HG02610 (cell line): ENCODE measurements at regions not wholly inside any gene's neighbourhood (a gene's known extent, or its start where the extent isn't known, plus 50 kb on each side); places are given as distances from the start of the nearest gene placed in this dataset.
"Not testable (repeated sequence)": the region's sequence is repeated elsewhere in the genome, so short reads cannot be mapped to it uniquely, and the experiment has no call there.

Experiments
- ATAC-seq: cut with Tn5 transposase; IDR thresholded peaks from one replicate; pipeline ENCODE4 v1.9.1; 2021; ENCODE audit warnings: mild to moderate bottlenecking, moderate library complexity; ENCODE audit not compliant: unreplicated experiment

DNA sequence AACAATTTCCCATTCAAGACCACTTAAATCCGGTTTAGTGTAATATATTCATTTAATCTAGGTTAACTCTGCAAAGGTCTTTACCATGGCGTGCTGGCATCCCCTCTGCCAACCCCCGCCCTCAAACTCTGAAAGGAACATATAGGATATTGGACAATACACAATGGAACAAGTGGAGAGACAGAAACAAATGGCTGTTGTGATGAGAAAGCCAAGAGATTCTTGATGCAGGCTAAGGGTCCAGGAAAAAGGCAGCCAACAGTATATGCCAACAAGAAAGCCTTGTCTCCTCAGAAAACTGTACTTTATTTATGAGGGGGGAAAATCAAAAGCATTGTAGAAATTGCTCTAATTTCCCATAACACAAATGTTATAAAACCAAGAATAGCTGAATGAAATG lies 407.3 kb upstream of the SGCG start:
- ATAC-seq: no peak

DNA sequence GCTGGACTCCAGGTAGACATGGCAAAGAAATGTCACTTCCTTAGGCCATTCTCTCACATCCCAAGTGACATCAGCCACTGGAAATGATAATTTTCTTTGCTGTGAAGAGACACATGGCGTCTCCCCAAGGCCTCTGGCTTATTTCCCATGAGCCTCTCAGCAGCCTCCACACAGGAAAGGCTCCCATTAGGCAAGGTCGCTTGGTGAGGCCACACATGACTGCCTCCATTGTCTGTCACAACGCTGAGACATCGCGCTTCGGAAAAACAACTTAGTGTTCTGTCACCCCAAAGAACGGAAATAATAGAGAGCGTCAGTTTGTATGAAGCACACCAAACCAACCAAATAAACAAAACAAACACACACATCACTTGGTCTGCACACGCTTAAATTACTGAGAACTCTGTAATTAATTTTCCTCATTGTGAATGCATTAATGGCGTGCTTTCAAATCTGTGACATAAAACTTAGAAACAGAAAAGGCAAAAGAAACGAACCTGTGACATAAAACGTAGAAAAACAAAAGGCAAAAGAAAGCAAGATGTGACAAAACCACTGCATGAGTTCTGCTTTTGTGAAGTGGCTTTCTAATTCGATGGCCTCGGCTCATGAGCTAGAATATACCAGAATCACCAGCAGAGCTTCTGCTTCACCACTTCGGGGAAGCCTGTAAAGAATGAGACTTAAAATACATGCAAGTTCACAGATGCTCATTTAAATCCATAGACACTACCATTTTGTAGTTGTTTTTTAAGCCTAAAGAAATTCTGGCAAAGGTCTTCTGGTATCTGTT lies 404.2 kb upstream of the SGCG start:
- no peak for ATAC-seq

DNA sequence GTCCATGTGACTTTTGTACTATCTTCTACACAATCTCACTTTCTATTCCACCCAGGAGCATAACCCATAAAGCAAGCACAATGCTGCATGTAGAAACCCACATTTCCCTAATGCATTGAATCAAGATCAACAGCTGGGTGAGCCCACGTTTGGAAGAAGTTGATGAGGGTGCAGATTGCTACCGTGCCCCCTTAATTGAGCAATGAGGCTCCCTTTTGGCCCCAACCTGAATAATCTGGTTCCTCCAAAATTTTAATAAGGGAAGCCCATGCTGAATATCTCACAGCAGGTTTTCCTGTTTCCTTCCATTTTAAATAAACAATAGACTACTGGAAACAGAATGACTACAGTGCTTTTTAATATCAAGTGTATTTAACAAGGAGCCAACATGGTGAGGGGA lies 403.6 kb upstream of the SGCG start:
- ATAC-seq: no peak

DNA sequence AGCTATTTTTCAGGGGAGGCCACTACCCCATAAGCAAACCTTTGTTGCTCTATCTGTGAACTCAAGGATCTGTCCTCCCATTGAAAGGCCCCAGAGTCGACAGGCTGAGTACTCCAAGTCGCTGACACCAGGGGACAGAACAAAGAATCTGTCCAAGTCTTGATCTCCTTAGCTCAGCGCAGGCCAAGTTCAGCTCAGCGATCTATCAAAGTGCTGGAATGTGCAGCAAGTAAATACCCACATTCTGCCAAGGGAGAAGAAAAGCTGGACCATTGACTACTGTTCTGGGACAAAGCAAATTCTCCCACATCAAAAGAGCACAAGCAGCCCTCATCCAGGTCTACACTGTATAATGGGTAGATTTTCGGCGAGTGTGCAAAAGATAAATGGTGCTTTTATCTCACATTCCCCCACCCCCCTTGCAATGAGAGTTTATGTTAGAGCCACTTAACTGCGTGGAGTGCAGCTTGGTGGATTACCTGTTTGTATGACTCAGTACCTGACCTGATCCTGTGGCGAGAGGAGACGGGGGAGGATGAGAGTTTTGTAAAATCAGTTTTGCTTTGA lies 391.7 kb upstream of the SGCG start:
- ATAC-seq: no peak

DNA sequence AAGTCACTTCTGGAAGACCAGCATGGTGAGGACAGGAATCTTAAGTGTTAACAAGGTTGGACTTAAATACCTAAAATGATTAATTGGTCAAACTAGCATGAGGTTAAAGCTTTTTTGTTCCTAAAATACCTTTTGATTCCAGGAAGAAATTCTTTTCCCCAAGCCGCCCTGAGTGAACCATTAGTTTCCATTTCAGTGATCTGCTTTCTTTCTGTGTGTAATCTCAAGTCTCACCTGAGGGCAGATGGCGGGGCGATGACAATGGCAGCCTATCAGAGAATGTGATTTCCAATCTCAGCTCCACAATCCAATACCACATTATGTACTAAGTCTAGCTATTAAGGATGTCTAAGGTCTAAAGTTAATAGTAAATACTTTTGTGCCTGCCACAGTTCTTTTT lies 390.9 kb upstream of the SGCG start:
- no peak for ATAC-seq

DNA sequence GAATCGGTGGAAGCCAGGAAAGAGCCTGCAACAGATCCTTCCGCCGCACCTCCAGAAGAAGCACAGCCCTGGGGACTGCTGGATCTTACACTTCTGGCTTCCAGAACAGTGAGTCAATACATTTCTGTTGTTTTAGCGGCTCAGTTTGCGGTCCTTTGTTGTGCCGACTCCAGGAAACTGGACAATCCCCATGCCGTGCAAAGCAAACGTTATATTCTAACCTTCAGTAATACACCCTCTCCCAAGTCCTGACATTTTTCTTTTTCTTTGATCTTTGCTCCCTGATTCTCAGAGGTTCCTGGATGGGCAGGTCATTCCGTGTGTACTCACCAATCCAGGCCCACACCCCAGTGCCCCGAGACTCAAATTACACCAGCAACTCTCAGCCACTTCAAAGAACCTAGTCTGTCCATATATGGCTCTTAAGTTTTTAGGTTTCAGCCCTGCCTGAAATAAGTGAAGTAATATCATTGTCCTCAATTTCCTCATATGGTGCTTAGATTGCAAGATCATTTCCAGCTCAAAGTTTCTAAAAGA lies 387.1 kb upstream of the SGCG start:
- no peak for ATAC-seq

DNA sequence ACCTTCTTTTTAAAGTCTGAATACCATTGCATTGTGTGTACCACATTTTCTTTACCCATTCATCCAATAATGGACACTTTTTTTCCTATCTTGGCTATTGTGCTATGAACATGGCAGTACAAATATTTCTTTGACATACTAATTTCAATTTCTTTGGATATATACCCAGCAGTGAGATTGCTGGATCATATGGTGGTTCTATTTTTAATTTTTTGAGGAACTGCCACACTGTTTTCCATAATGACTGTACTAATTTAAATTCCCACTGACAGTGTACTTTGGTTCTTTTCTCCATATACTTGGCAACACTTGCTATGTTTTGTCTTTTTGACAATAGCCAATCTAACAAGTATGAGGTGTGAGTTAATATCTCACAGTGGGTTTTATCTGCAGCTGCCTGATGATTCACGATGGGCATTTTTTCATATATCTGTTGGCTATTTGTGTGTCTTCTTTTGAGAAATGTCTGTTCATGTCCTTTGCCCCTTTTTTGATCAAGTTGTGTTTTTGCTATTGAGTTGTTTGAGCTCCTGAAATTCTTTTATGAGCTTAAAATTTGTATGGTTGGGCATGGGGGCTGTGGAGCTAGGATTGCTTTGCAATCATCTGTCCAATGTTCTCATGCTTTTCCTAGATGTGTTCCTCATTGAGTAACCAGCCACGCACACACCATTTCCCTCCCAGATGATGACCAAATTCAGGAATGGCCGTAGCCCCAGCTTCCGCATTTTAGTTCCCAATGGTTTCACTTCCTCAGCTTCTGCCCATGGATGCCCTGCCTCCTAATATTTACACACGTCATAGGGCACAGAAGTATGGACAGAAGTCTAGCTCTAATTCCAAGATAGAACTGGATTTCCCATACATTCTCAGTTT lies 380.0 kb upstream of the SGCG start:
- no peak for ATAC-seq

DNA sequence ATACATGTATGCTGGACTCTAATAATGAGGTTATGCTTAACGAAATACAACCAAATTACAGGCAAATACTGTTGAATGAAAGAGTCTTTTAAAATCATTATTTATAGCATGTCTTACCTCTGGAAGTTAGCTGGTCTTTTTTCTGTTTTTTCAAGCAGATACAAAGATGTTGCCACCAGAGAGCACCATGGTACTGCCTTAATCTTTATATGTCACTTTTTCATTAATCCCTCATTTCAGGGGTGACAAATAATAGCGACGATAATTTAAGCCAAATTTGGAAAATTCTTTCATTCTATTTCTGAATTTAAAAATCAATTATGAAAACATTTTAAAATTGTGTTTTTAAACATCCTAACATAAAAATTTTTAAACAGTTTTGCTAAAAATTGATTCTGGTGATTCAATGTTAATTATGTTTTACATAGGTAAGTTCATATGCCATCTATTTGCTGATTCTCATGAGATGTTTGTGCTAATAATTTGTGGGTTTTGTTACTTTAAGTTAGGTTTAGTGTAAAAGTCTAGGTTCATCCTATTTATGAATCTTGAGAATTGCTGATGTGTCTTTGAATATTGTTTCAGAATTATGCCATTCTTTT lies 379.3 kb upstream of the SGCG start:
- ATAC-seq: no peak

DNA sequence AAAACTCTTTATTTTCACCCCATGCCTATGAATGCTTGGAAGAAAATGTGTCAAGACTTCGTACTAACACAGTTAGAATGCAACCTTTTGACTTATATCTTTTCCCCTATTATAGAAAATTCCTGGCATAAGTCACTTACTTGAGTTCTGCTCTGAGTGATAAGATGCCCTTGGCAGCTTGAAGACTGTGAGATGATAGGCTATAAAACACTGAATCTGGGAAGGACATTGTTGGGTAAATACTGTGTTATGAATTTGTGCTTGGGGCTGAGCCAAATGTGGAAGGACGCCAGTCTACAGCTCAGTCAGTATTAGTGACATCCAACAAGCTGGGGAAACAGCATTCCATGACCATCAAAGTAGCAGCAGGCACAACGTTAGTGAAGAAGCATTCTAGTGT lies 368.0 kb upstream of the SGCG start:
- ATAC-seq: no peak

DNA sequence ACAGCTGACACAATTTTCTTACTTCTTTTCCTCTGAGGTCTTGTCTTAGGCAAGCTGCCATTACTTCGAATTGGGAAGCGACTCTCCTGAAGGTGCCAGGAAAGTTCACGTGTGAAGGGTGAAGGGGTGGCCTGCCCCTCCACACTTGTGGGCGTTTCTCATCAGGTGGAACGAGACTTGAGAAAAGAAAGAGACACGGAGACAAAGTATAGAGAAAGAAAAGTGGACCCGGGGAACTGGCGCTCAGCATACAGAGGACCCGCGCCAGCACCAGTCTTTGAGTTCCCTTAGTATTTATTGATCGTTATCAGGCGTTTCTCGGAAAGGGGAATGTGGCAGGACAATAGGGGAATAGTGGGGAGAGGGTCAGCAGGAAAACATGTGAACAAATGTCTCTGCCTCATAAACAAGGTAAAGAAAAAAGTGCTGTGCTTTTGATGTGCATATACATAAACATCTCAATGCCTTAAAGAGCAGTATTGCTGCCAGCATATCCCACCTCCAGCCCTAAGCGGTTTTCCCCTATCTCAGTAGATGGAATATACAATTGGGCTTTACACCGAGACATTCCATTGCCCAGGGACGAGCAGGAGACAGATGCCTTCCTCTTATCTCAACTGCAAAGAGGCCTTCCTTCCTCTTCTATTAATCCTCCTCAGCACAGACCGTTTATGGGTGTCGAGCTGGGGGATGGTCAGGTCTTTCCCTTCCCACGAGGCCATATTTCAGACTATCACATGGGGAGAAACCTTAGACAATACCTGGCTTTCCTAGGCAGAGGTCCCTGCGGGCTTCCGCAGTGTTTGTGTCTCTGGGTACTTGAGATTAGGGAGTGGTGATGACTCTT lies 367.0 kb upstream of the SGCG start:
- ATAC-seq: not testable (repeated sequence)

DNA sequence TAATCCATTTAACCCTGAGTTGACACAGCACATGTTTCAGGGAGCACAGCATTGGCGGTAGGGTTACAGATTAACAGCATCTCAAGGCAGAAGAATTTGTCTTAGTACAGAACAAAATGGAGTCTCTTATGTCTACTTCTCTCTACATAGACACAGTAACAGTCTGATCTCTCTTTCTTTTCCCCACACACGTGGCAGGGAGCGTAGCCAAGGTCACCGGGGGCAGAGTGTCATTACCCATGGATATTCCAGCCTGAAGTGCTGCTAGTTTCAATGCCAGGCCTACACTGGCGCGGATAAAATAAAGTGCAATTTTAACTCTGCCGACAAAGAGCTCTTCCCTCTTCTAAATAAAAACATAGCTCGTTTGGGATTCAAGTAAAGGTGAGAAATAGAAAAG lies 366.3 kb upstream of the SGCG start:
- ATAC-seq: not testable (repeated sequence)

DNA sequence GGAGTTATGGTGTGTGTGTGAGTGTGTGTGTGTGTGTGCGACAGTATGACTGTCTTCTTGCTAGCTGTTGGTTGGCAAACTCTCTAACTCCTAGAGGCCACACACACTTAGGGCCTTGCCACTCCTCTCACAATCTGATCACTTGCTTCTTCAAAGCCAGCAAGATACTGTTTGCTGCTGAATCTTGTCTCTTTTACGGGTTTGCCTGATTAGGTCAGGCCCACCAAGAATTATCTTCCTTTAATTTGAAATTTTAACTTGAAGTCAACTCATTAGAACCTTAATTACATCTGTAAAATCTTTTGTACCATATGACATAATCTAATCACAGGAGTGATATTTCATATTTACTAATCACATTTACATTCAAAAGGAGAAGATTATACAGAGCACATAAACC lies 359.2 kb upstream of the SGCG start:
- ATAC-seq: no peak

DNA sequence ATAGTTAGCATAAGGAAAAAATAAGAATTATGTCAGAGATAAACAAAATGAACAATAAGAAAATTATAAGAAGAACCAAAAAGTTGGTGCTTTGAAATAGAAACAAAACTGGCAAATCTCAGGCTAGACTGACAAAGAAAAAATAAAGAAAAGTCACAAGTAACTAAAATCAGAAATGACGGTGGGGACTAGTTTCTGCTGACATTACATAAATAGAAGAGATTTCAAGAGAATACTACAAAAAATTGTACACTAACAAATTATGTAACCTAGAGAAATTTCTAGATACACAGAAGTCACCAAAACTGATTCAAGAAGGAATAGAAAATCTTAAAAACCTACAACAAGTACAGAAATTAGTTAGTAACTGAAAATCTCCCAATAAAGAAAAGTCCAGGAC lies 355.6 kb upstream of the SGCG start:
- no peak for ATAC-seq

DNA sequence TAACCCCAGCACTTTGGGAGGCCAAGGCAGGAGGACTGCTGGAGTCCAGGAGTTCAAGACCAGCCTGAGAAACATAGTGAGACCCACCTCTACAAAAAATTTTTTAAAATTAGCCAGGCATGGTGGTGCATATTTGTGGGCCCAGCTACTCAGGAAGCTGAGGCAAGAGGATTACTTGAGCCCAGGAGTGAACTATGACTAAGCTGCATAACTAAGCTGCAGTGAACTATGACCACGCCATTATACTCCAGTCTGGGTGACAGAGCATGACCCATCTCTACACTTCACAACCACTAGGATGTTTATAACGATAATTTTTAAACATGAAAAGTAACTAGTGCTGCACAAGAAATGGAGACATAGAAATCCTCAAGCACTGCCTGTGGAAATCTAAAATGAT lies 352.7 kb upstream of the SGCG start:
- ATAC-seq: no peak

DNA sequence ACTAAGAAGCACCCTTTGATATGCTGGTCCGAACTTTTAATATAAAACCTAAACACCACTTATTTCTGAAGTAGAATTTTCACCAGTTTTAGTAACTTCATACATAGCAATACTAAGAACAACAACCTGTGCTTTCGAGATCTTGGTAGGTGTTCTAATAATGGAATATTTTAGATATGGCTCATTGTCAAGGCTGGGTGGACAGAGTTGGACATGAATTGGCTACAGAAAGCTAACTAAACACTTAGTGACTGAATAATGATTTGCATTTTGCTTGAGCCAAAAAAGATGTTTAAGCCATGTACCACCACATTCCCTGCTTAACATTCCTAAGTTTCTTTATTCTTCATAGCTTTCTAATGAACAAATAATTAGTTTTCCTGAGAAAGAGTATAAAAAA lies 344.3 kb upstream of the SGCG start:
- ATAC-seq: no peak

DNA sequence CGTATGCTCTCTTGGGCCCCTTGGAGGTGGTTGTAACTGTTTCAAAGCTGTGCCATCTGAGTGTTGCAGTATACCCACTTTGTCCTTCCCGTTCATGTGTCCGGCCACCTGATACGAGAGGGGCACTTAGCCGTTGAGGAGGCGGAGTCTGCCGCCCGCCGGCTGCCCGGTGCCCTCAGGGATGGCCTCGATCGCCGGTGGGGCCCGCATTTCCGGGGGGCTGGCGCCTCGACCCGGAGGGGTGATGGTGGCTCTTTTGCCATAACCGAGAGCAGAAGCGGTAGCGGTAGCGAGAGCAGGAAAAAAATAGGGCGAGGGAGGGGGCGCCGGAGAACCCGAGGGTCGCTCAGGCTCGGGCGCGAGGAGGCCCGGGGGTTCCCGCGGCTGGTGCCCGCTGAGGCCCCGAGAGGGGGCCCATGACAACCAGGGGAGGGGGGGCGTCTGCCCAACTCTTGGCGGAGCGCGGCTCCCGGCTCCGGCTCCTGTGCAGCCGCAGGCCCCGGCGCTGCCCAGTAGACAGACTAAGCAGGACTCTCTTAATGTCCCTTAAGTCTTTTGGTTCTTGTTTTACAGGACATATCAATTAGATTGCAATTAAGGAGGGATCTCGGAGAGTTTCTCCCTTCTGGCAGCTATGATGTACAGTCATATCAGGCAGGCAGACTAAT lies 342.7 kb upstream of the SGCG start:
- ATAC-seq: no peak

DNA sequence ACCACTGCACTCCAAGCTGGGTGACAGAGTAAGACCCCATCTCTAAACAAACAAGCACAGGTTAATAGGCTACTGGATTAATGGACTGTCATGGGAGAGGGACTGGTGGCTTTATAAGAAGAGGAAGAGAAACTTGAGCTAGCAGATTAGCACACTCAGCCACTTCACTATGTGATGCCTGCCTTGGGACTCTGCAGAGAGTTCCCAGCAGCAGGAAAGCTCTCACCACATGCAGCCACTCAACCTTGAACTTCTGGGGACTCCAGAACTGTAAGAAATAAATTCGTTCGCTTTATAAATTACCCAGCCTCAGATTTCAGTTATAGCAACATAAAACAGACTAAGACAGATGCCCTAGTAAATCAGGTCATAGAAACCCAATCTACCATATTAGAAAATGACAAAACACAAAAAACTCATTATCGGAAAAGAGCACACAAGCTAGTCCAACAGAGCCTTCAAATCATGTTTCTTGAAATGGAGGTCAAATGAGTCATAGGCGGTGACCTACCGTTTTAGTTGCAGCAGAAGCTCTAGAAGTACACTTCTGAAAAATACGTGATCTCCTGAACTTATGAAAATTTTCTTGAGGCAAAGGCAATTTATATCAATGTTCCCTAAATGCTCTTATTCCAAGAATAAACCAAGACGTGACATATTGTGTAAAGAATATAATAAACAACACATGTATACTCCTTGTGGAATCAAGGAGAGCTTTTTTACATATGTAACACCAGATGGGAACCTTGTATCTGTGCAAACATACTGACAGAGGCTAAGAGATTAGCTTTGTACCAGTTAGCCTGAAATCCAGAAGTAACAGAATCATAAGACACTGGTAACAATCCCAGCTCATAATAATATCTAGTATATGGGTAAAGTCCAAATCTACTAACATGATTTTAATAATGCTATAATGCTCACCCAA lies 340.9 kb upstream of the SGCG start:
- ATAC-seq: no peak

DNA sequence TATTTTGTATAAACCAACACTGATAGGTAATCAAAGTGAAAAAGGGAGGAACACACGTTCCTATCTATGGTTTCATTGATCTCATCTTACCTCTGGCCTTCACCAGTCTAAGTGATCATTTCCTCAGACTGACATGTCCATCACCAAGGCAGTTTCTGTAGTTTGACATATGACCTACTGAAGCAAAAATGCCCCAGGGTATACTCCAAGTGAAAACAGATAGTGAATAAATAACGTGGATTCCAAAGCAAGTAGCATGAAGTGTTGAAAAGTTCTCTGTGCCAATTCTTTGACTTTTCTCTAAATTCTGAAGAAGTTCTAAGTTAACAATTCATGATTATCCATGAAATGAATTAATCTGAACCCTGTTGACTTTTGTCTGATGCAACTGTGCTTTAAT lies 334.2 kb upstream of the SGCG start:
- ATAC-seq: no peak

DNA sequence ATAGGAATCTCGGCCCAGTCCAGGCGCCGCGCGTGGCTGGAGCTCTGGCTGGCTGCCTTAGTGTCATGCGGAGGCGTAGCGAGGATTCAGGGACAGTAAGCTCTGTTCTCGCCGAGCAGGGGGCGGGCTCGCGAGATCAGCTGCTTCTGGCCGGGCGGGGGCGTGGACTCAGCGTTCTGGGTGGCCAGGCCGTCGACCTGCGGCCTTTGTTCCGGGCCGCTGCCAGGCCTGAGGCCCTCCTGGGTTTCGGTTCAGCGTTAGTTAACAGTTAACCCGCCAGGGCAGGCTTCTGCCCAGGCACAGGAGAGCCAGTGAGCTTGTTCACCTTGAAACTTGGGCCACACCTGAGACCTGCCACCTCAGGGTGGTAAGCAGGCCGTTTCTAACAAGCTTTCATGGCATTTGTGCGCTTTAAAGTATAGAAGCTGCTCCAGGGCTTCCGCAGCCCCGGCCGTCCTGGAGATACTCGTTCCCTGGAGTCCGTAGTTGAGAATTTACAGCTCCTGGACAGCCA lies 332.2 kb upstream of the SGCG start:
- no peak for ATAC-seq
